Gastrocnemius medialis (tissue), 4 donors: ENCODE measurements at regions not wholly inside any gene's neighbourhood (a gene's known extent, or its start where the extent isn't known, plus 50 kb on each side); places are given as distances from the start of the nearest gene placed in this dataset.

ENCODE experiments used
- CTCF ChIP-seq, 5 experiments: fragments of 450-650 bp in 3 of 5; fragments of 200-600 bp in 2 of 5; sonication (generic) in 2 of 5; IDR thresholded peaks in 4 of 5; conservative IDR thresholded peaks in 1 of 5; 1 replicate in 4 of 5; 2 replicates in 1 of 5; pipeline ENCODE4 v1.5.1; 2016 to 2019; ENCODE audit warnings: antibody characterized with exemption in 5 of 5, mild to moderate bottlenecking in 3 of 5, moderate library complexity in 3 of 5
- POLR2A ChIP-seq, 2 donors: fragments of 450-650 bp; IDR thresholded peaks; one replicate each; pipeline ENCODE4 v1.6.1; 2017; ENCODE audit warnings: antibody characterized with exemption in 2 of 2, mild to moderate bottlenecking in 2 of 2, moderate library complexity in 2 of 2

- TF ChIP-seq CTCF (IDR thresholded peaks at IDR 0.05 in 4 of 5, conservative IDR thresholded peaks at IDR 0.05 in 1 of 5): no peak
- TF ChIP-seq POLR2A (IDR thresholded peaks at IDR 0.05): no peak
Observed at GRCh38 chr11:37642296-37642695, 1044.3 kb upstream of the RAG2 start.
